ENCODE measurements at regions not wholly inside any gene's neighbourhood (a gene's known extent, or its start where the extent isn't known, plus 50 kb on each side); places are given as distances from the start of the nearest gene placed in this dataset.

GRCh38 chr9:118962426-118962825 is 406.8 kb downstream of the BRINP1 start:
- TF ChIP-seq POLR2AphosphoS5 (IDR thresholded peaks at IDR 0.05; ENCODE audit: low read depth) (no peak), EZH2phosphoT487 (IDR thresholded peaks at IDR 0.05; ENCODE audit: unreplicated experiment) (no peak), ZNF331 (CRISPR knock-in tag; IDR thresholded peaks at IDR 0.05; ENCODE audit: low read depth) (no peak), REST (IDR thresholded peaks at IDR 0.05; ENCODE audit: unreplicated experiment) (no peak), EZH2 (IDR thresholded peaks at IDR 0.05; ENCODE audit: low read depth, unreplicated experiment) (no peak)
- TF ChIP-seq, protein P1, sequence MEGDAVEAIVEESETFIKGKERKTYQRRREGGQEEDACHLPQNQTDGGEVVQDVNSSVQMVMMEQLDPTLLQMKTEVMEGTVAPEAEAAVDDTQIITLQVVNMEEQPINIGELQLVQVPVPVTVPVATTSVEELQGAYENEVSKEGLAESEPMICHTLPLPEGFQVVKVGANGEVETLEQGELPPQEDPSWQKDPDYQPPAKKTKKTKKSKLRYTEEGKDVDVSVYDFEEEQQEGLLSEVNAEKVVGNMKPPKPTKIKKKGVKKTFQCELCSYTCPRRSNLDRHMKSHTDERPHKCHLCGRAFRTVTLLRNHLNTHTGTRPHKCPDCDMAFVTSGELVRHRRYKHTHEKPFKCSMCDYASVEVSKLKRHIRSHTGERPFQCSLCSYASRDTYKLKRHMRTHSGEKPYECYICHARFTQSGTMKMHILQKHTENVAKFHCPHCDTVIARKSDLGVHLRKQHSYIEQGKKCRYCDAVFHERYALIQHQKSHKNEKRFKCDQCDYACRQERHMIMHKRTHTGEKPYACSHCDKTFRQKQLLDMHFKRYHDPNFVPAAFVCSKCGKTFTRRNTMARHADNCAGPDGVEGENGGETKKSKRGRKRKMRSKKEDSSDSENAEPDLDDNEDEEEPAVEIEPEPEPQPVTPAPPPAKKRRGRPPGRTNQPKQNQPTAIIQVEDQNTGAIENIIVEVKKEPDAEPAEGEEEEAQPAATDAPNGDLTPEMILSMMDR (conservative IDR thresholded peaks at IDR 0.05; ENCODE audit: low read depth in 2 of 2) = no peak
- TF ChIP-seq, protein P2, sequence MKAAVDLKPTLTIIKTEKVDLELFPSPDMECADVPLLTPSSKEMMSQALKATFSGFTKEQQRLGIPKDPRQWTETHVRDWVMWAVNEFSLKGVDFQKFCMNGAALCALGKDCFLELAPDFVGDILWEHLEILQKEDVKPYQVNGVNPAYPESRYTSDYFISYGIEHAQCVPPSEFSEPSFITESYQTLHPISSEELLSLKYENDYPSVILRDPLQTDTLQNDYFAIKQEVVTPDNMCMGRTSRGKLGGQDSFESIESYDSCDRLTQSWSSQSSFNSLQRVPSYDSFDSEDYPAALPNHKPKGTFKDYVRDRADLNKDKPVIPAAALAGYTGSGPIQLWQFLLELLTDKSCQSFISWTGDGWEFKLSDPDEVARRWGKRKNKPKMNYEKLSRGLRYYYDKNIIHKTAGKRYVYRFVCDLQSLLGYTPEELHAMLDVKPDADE (IDR thresholded peaks at IDR 0.05) = no peak

Data from GM23338 (cell line).